VCaP (cell line): ENCODE measurements at regions not wholly inside any gene's neighbourhood (a gene's known extent, or its start where the extent isn't known, plus 50 kb on each side); places are given as distances from the start of the nearest gene placed in this dataset.

Source experiments
- H3K27ac ChIP-seq: fragments of 450-650 bp; 2 replicates; pipeline ENCODE4 v1.5.1; 2017
- TF ChIP-seq, protein P1 (sequence below): fragments of 450-650 bp; conservative IDR thresholded peaks from 2 replicates; pipeline ENCODE4 v1.5.1; 2017; ENCODE audit warnings: mild to moderate bottlenecking, moderate library complexity

DNA sequence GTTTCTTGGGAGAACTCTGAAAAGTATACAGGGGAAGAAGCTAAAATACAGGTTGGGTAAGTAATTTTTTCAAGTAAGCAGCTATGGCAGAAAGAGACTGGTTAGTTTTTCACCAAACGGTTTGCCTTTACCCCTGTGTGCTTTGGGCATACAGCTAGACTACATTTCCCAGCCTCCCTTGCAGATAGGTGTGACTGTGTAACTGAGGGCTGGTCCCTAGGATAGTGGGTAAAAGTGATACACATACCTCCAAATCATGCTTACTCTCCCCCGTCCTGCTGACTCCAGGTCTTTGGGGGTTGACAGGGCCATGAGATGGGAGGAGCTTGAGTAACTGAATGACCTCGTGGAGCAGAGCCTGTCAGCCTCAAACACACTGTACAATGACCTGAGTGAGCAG lies 208.6 kb upstream of the GDNF start:
- H3K27ac ChIP-seq = no peak overlapping the region
- TF ChIP-seq, protein P1, sequence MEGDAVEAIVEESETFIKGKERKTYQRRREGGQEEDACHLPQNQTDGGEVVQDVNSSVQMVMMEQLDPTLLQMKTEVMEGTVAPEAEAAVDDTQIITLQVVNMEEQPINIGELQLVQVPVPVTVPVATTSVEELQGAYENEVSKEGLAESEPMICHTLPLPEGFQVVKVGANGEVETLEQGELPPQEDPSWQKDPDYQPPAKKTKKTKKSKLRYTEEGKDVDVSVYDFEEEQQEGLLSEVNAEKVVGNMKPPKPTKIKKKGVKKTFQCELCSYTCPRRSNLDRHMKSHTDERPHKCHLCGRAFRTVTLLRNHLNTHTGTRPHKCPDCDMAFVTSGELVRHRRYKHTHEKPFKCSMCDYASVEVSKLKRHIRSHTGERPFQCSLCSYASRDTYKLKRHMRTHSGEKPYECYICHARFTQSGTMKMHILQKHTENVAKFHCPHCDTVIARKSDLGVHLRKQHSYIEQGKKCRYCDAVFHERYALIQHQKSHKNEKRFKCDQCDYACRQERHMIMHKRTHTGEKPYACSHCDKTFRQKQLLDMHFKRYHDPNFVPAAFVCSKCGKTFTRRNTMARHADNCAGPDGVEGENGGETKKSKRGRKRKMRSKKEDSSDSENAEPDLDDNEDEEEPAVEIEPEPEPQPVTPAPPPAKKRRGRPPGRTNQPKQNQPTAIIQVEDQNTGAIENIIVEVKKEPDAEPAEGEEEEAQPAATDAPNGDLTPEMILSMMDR = no peak

DNA sequence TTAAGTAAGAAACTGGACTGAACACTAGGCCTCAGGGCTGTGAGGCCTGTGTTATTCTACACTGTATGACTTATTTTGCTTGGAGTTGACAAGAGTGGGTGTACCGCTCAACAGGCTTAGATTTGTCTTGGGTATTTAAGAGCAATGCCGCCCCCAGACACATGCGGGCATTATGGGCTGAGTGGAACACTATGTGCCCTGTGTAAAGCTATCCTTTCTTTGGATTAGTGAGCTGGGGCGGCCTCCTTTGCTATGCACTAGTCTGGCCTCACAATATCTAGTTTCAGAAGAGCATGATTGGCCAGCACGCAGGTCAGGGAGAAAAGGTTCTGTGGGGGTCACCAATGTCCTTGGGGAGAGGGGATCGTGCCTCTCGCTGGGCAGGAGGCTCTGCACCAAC lies 206.3 kb upstream of the GDNF start:
- H3K27ac ChIP-seq = no peak overlapping the region

DNA sequence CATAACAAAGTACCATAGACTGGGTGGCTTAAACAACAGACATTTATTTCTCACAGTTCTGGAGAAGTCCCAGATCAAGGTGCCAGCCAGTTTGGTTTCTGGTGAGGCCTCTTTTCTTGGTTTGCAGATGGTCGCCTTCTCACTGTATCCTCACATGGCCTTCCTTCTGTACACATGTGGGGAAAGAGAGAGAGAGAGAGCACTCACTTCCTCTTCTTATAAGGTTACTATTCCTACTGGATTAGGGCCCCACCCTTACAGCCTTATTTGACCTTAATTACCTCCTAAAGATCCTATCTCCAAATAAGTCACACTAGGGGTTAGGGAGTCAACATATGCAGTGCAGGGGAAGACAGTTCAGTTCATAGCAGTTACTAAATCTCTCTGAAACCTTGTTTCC lies 205.6 kb upstream of the GDNF start:
- no peak overlapping the region; the same call in 1 of the 2 replicates for H3K27ac ChIP-seq
- TF ChIP-seq, protein P1 = no peak

More for the DNA sequence above, 206.3 kb upstream of the GDNF start:
- TF ChIP-seq, protein P1 = no peak

DNA sequence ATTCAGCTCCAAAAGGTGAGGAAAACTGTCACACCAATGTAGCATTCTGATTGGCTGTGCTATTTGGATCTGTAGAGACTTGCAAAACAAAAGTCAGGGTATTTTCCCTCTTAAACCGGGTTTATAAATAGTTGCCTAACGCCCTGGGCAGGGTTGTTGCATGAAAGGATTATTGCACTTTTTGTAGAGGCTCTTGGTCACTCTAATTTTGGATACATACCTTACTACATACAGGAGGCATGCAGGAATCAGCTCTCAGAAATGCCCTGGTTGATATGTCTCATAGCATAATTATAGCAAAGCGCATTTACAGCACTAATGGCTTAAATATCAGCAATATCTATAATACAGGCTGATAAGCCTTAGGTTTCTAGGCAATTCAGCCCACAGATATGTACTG lies 200.0 kb upstream of the GDNF start:
- TF ChIP-seq, protein P1 = no peak
- no peak overlapping the region for H3K27ac ChIP-seq

DNA sequence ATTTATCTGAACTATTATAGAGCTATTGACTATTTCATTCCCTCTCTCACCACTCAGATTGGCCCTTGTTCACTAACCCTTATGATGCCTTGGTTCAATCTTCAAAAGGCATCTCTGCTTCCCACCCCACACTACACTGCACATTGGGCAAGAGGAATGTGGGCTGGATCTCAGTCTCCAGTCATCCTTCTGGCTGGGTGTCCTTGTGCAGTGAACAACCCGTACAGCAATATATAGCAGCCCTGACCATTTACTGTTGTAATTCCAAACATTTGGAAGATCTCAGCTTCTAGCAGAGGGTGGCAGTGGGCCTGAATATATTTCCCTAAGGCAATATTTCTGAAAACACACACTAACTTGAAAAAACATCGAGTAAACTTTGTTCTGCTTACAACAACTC lies 199.2 kb upstream of the GDNF start:
- TF ChIP-seq, protein P1 = no peak
- H3K27ac ChIP-seq = no peak overlapping the region

DNA sequence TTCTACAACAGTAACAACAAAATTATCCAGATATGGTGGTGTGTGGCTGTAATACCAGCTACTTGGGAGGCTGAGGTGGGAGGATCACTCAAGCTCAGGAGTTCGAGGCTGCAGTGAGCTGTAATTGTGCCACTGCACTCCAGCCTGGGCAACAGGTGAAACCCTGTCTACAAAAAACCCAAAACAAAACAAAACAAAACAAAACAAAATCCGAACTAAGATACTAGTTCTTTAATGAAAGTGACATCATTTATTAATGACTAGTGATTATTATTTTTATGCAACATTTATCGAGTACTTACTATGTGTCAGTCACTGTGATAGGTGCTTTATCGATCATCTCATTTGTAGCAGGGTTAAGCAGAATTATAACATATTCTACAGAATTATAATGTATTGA lies 196.9 kb upstream of the GDNF start:
- H3K27ac ChIP-seq = no peak overlapping the region
- TF ChIP-seq, protein P1 = no peak

DNA sequence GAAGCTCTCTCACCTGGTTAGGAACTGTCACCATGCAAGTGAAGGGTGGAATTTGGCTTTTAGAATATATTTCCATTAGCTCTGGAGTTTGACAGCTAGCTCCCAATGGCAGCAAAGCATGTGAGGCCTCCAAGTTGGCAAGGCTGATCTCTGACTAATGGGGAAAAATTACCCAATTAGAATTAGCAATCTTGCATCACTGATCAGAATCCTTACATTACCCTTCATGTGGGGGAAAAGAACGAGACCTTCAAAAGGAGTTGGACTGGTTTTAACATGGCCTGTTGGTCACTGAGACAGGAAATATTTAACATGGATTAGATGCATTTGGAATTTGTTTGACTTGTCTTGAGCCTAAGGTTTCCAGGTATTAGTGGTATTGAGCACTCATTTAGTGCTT lies 192.3 kb upstream of the GDNF start:
- H3K27ac ChIP-seq = no peak overlapping the region
- TF ChIP-seq, protein P1 = no peak

DNA sequence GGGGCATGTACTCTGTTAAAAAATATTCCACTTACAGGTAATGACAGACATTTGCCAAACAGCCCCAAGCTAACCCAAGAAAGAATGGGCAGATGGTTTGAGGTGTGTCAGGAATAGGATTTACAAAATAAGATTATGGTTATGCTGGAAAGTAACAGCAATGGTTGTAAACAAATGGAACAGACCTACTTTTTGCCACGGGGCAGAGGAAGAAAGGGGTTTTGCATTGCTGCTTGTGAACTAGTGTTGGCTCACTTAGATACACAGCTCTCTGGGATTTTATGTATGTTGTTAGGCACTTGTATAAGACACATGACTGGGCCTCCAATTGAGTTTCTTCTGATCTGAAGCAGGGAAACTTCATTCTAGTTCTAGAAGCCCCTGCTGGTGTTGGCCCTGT lies 191.5 kb upstream of the GDNF start:
- TF ChIP-seq, protein P1 = no peak
- H3K27ac ChIP-seq = no peak overlapping the region
